OCI-LY3 (cell line): ENCODE measurements at regions not wholly inside any gene's neighbourhood (a gene's known extent, or its start where the extent isn't known, plus 50 kb on each side); places are given as distances from the start of the nearest gene placed in this dataset.

Experiments used
- CTCF ChIP-seq: fragments of 200-600, 300-600 bp; sonication (generic); IDR thresholded peaks from 2 replicates; pipeline ENCODE4 v1.5.1; 2014; ENCODE audit warnings: antibody characterized with exemption, low read length, low read depth
- EZH2phosphoT487 ChIP-seq: fragments of 200-600 bp; shearing (Covaris generic); IDR thresholded peaks from 2 replicates; pipeline ENCODE4 v1.6.1; 2018; ENCODE audit warnings: antibody characterized with exemption, mixed run types, low read depth

- TF ChIP-seq CTCF (no peak), EZH2phosphoT487 (no peak)
Observed at GRCh38 chr6:121597654-121598053, 162.2 kb downstream of the GJA1 start.
